CD8-positive, alpha-beta memory T cell (primary cell): ENCODE measurements at regions not wholly inside any gene's neighbourhood (a gene's known extent, or its start where the extent isn't known, plus 50 kb on each side); places are given as distances from the start of the nearest gene placed in this dataset.

Experiments used
- CTCF ChIA-PET: fragments of 350-600 bp; sonication (Branson Sonifier 250); formaldehyde crosslinking; loops from one replicate; lab custom pipeline; 2021; ENCODE audit warnings: antibody characterized with exemption; lab: Charles Lee
- POLR2A ChIA-PET: fragments of 350-600 bp; sonication (Branson Sonifier 250); formaldehyde crosslinking; loops from one replicate; lab custom pipeline; 2021; ENCODE audit warnings: antibody characterized with exemption; lab: Charles Lee
- DNase-seq, 5 donors: peaks; one replicate each; pipeline versions ENCODE4 v3.0.0 to v3.0.0-alpha.2; 2020 to 2022; ENCODE audit warnings: mixed read lengths in 1 of 5
- H3K27ac ChIP-seq: one replicate; pipeline ENCODE4 v1.7.0; 2013; ENCODE audit warnings: low read depth, mild to moderate bottlenecking, low read length, moderate library complexity
- H3K27me3 ChIP-seq: 2 replicates; pipeline ENCODE4 v1.7.0; 2013; ENCODE audit warnings: low read length, mild to moderate bottlenecking; ENCODE audit not compliant: insufficient read depth, poor library complexity, severe bottlenecking
- H3K36me3 ChIP-seq: 2 replicates; pipeline ENCODE4 v1.7.0; 2013; ENCODE audit warnings: mild to moderate bottlenecking, low read length, moderate library complexity; ENCODE audit not compliant: insufficient read depth
- H3K4me1 ChIP-seq: 2 replicates; pipeline ENCODE4 v1.7.0; 2013; ENCODE audit warnings: mild to moderate bottlenecking, low read length, moderate library complexity; ENCODE audit not compliant: insufficient read depth
- H3K4me3 ChIP-seq: 2 replicates; pipeline ENCODE4 v1.7.0; 2013; ENCODE audit warnings: mild to moderate bottlenecking, low read length
- H3K9me3 ChIP-seq: 2 replicates; pipeline ENCODE4 v1.7.0; 2013; ENCODE audit warnings: mild to moderate bottlenecking, low read length
- H3K27ac Mint-ChIP-seq, 8 donors: one replicate each; pipeline ENCODE4 v1.8.0; 2020 to 2021; ENCODE audit warnings: mixed read lengths in 8 of 8, mild to moderate bottlenecking in 6 of 8, inconsistent platforms in 3 of 8, moderate library complexity in 3 of 8
- H3K27me3 Mint-ChIP-seq, 2 donors: one replicate each; pipeline ENCODE4 v1.8.0; 2020 to 2021; ENCODE audit warnings: mixed read lengths in 2 of 2, mild to moderate bottlenecking in 1 of 2, moderate library complexity in 1 of 2
- H3K36me3 Mint-ChIP-seq, 3 donors: one replicate each; pipeline ENCODE4 v1.8.0; 2020 to 2021; ENCODE audit warnings: mixed read lengths in 3 of 3, inconsistent platforms in 1 of 3, mild to moderate bottlenecking in 1 of 3
- H3K4me1 Mint-ChIP-seq, 3 donors: one replicate each; pipeline ENCODE4 v1.8.0; 2020 to 2021; ENCODE audit warnings: mixed read lengths in 3 of 3, inconsistent platforms in 1 of 3, mild to moderate bottlenecking in 1 of 3
- H3K4me3 Mint-ChIP-seq, 7 donors: one replicate each; pipeline ENCODE4 v1.8.0; 2020 to 2021; ENCODE audit warnings: mixed read lengths in 7 of 7, mild to moderate bottlenecking in 6 of 7, moderate library complexity in 4 of 7, inconsistent platforms in 2 of 7
- H3K9me3 Mint-ChIP-seq, 5 donors: one replicate each; pipeline ENCODE4 v1.8.0; 2020 to 2022; ENCODE audit warnings: mixed read lengths in 5 of 5, mild to moderate bottlenecking in 3 of 5, moderate library complexity in 2 of 5, inconsistent platforms in 1 of 5

GRCh38 chr13:106324444-106324843 lies 211.0 kb downstream of the EFNB2 start:
- H3K4me3 ChIP-seq: no peak overlapping the region
- H3K9me3 ChIP-seq: no peaks in the 10 kb centered on the region
- ChIA-PET POLR2A (no interaction called here), CTCF (no interaction called here)
- no peaks in the 10 kb centered on the region for H3K4me1 Mint-ChIP-seq
- DNase-seq: no peak
- no peaks in the 10 kb centered on the region for H3K4me1 ChIP-seq
- no peak overlapping the region for H3K27ac Mint-ChIP-seq
- no peaks in the 10 kb centered on the region for H3K36me3 ChIP-seq
- H3K4me3 Mint-ChIP-seq: peak overlapping the region in 1 of 7 donors; percentile 61
- no peak overlapping the region for H3K27ac ChIP-seq
- peaks cover 8 to 19% (median 13%) of the 10 kb centered on the region in 5 donors for H3K9me3 Mint-ChIP-seq
- no peaks in the 10 kb centered on the region for H3K36me3 Mint-ChIP-seq
- peaks cover 0 to 2% of the 10 kb centered on the region in 2 donors for H3K27me3 Mint-ChIP-seq
- no peaks in the 10 kb centered on the region for H3K27me3 ChIP-seq

GRCh38 chr13:106322628-106323027 lies 212.8 kb downstream of the EFNB2 start:
- ChIA-PET CTCF (no interaction called here), POLR2A (no interaction called here)
- Histone ChIP-seq H3K4me1 (no peaks in the 10 kb centered on the region), H3K9me3 (no peaks in the 10 kb centered on the region), H3K4me3 (no peak overlapping the region), H3K36me3 (no peaks in the 10 kb centered on the region), H3K27me3 (no peaks in the 10 kb centered on the region), H3K27ac (no peak overlapping the region)
- H3K27me3 Mint-ChIP-seq: no peaks in the 10 kb centered on the region
- no peak overlapping the region for H3K4me3 Mint-ChIP-seq
- no peaks in the 10 kb centered on the region for H3K36me3 Mint-ChIP-seq
- DNase-seq: no peak
- H3K9me3 Mint-ChIP-seq: peaks cover 8 to 19% (median 10%) of the 10 kb centered on the region in 5 donors
- no peak overlapping the region for H3K27ac Mint-ChIP-seq
- H3K4me1 Mint-ChIP-seq: no peaks in the 10 kb centered on the region

GRCh38 chr13:106318941-106319411 lies 216.5 kb downstream of the EFNB2 start:
- no peaks in the 10 kb centered on the region for H3K27me3 Mint-ChIP-seq
- no peak overlapping the region for H3K27ac Mint-ChIP-seq

GRCh38 chr13:106314417-106314816 lies 221.0 kb downstream of the EFNB2 start:
- no peaks in the 10 kb centered on the region for H3K9me3 ChIP-seq
- no peaks in the 10 kb centered on the region for H3K36me3 ChIP-seq
- Mint-ChIP-seq H3K4me1 (no peaks in the 10 kb centered on the region), H3K36me3 (no peaks in the 10 kb centered on the region), H3K9me3 (peaks cover 0 to 4% (median 0%) of the 10 kb centered on the region in 5 donors), H3K4me3 (no peak overlapping the region), H3K27me3 (no peaks in the 10 kb centered on the region), H3K27ac (no peak overlapping the region)
- no peak overlapping the region for H3K4me3 ChIP-seq
- ChIA-PET POLR2A (no interaction called here), CTCF (no interaction called here)
- no peaks in the 10 kb centered on the region for H3K27me3 ChIP-seq
- no peaks in the 10 kb centered on the region for H3K4me1 ChIP-seq
- no peak for DNase-seq
- no peak overlapping the region for H3K27ac ChIP-seq

More at GRCh38 chr13:106318941-106319411, 216.5 kb downstream of the EFNB2 start:
- H3K36me3 Mint-ChIP-seq: no peaks in the 10 kb centered on the region
- Histone ChIP-seq H3K27me3 (no peaks in the 10 kb centered on the region), H3K4me3 (no peak overlapping the region), H3K27ac (no peak overlapping the region), H3K36me3 (no peaks in the 10 kb centered on the region), H3K4me1 (no peaks in the 10 kb centered on the region), H3K9me3 (no peaks in the 10 kb centered on the region)
- no peak for DNase-seq
- H3K9me3 Mint-ChIP-seq: peaks cover 7 to 19% (median 11%) of the 10 kb centered on the region in 5 donors
- no peak overlapping the region for H3K4me3 Mint-ChIP-seq
- CTCF ChIA-PET: no interaction called here
- POLR2A ChIA-PET: no interaction called here
- no peaks in the 10 kb centered on the region for H3K4me1 Mint-ChIP-seq

- CTCF ChIA-PET: no interaction called here
- H3K27ac Mint-ChIP-seq: no peak overlapping the region
- H3K9me3 Mint-ChIP-seq: peaks cover 0 to 13% (median 8%) of the 10 kb centered on the region in 5 donors
- H3K4me1 Mint-ChIP-seq: no peaks in the 10 kb centered on the region
- H3K27me3 ChIP-seq: no peaks in the 10 kb centered on the region
- H3K27me3 Mint-ChIP-seq: peaks cover 0 to 1% of the 10 kb centered on the region in 2 donors
- no peak for DNase-seq
- no peaks in the 10 kb centered on the region for H3K36me3 ChIP-seq
- POLR2A ChIA-PET: no interaction called here
- no peak overlapping the region for H3K4me3 Mint-ChIP-seq
- no peak overlapping the region for H3K27ac ChIP-seq
- H3K4me1 ChIP-seq: no peaks in the 10 kb centered on the region
- H3K4me3 ChIP-seq: no peak overlapping the region
- H3K36me3 Mint-ChIP-seq: no peaks in the 10 kb centered on the region
- no peaks in the 10 kb centered on the region for H3K9me3 ChIP-seq
These were observed 224.5 kb downstream of the EFNB2 start for GRCh38 chr13:106311004-106311403.

- H3K9me3 ChIP-seq: no peaks in the 10 kb centered on the region
- H3K4me1 ChIP-seq: no peaks in the 10 kb centered on the region
- H3K27ac ChIP-seq: no peak overlapping the region
- H3K4me3 ChIP-seq: no peak overlapping the region
- no peaks in the 10 kb centered on the region for H3K27me3 ChIP-seq
- CTCF ChIA-PET: no interaction called here
- peaks cover 0 to 14% (median 8%) of the 10 kb centered on the region in 5 donors for H3K9me3 Mint-ChIP-seq
- no peaks in the 10 kb centered on the region for H3K36me3 Mint-ChIP-seq
- POLR2A ChIA-PET: no interaction called here
- DNase-seq: no peak
- H3K36me3 ChIP-seq: no peaks in the 10 kb centered on the region
- no peak overlapping the region for H3K27ac Mint-ChIP-seq
- no peak overlapping the region for H3K4me3 Mint-ChIP-seq
- H3K27me3 Mint-ChIP-seq: peaks cover 0 to 1% of the 10 kb centered on the region in 2 donors
- no peaks in the 10 kb centered on the region for H3K4me1 Mint-ChIP-seq
These were observed 225.1 kb downstream of the EFNB2 start for GRCh38 chr13:106310291-106310865.

- Mint-ChIP-seq H3K27ac (no peak overlapping the region), H3K27me3 (peaks cover 0 to 1% of the 10 kb centered on the region in 2 donors), H3K4me3 (no peak overlapping the region), H3K9me3 (peaks cover 4 to 16% (median 12%) of the 10 kb centered on the region in 5 donors), H3K4me1 (no peaks in the 10 kb centered on the region), H3K36me3 (no peaks in the 10 kb centered on the region)
- no peak overlapping the region for H3K27ac ChIP-seq
- no peaks in the 10 kb centered on the region for H3K27me3 ChIP-seq
- ChIA-PET POLR2A (no interaction called here), CTCF (no interaction called here)
- DNase-seq: no peak
- H3K36me3 ChIP-seq: no peaks in the 10 kb centered on the region
- H3K4me1 ChIP-seq: no peaks in the 10 kb centered on the region
- no peaks in the 10 kb centered on the region for H3K9me3 ChIP-seq
- H3K4me3 ChIP-seq: no peak overlapping the region
These were observed 228.6 kb downstream of the EFNB2 start for GRCh38 chr13:106306748-106307277.

GRCh38 chr13:106302843-106303242 lies 232.6 kb downstream of the EFNB2 start:
- H3K27ac Mint-ChIP-seq: no peak overlapping the region
- ChIA-PET POLR2A (no interaction called here), CTCF (no interaction called here)
- no peaks in the 10 kb centered on the region for H3K9me3 ChIP-seq
- H3K4me3 ChIP-seq: no peak overlapping the region
- no peaks in the 10 kb centered on the region for H3K27me3 ChIP-seq
- H3K36me3 ChIP-seq: no peaks in the 10 kb centered on the region
- H3K36me3 Mint-ChIP-seq: no peaks in the 10 kb centered on the region
- H3K4me1 ChIP-seq: no peaks in the 10 kb centered on the region
- H3K4me1 Mint-ChIP-seq: no peaks in the 10 kb centered on the region
- no peak for DNase-seq
- H3K9me3 Mint-ChIP-seq: peaks cover 3 to 16% (median 12%) of the 10 kb centered on the region in 5 donors
- H3K27ac ChIP-seq: no peak overlapping the region
- H3K27me3 Mint-ChIP-seq: peaks cover 0 to 1% of the 10 kb centered on the region in 2 donors
- no peak overlapping the region for H3K4me3 Mint-ChIP-seq
